Adrenal gland (tissue), 5 donors: ENCODE measurements at regions not wholly inside any gene's neighbourhood (a gene's known extent, or its start where the extent isn't known, plus 50 kb on each side); places are given as distances from the start of the nearest gene placed in this dataset.

Experiments
- POLR2A ChIP-seq, 2 donors: fragments of 450-650 bp; IDR thresholded peaks; one replicate each; pipeline ENCODE4 v1.6.1; 2017; ENCODE audit warnings: antibody characterized with exemption in 2 of 2, mild to moderate bottlenecking in 2 of 2, moderate library complexity in 1 of 2
- TF ChIP-seq, protein P1 (sequence below), 6 experiments: fragments of 450-650 bp in 4 of 6; fragments of 200-600 bp in 2 of 6; sonication (generic) in 1 of 6; IDR thresholded peaks; 1 replicate in 5 of 6; 2 replicates in 1 of 6; pipeline versions ENCODE4 v1.5.1 to v1.8.0; 2016 to 2021; ENCODE audit warnings: antibody characterized with exemption in 6 of 6, mild to moderate bottlenecking in 2 of 6, moderate library complexity in 1 of 6
- donor health status: DM: no; HTN: no; CAD: no.

- no peak for TF ChIP-seq POLR2A (IDR thresholded peaks at IDR 0.05)
- TF ChIP-seq, protein P1, sequence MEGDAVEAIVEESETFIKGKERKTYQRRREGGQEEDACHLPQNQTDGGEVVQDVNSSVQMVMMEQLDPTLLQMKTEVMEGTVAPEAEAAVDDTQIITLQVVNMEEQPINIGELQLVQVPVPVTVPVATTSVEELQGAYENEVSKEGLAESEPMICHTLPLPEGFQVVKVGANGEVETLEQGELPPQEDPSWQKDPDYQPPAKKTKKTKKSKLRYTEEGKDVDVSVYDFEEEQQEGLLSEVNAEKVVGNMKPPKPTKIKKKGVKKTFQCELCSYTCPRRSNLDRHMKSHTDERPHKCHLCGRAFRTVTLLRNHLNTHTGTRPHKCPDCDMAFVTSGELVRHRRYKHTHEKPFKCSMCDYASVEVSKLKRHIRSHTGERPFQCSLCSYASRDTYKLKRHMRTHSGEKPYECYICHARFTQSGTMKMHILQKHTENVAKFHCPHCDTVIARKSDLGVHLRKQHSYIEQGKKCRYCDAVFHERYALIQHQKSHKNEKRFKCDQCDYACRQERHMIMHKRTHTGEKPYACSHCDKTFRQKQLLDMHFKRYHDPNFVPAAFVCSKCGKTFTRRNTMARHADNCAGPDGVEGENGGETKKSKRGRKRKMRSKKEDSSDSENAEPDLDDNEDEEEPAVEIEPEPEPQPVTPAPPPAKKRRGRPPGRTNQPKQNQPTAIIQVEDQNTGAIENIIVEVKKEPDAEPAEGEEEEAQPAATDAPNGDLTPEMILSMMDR (IDR thresholded peaks at IDR 0.05), result no peak
Observed at GRCh38 chr2:126329173-126329572, 326.8 kb upstream of the GYPC start.
